OCI-LY1 (cell line): ENCODE measurements at regions not wholly inside any gene's neighbourhood (a gene's known extent, or its start where the extent isn't known, plus 50 kb on each side); places are given as distances from the start of the nearest gene placed in this dataset.
"Not testable (repeated sequence)": the region's sequence is repeated elsewhere in the genome, so short reads cannot be mapped to it uniquely, and the experiment has no call there.

Experiments
- H2AFZ ChIP-seq: fragments of 200-600 bp; sonication (generic), shearing (Covaris generic); 2 replicates; pipeline ENCODE4 v1.6.0; 2014; ENCODE audit warnings: antibody characterized with exemption, mild to moderate bottlenecking, low read length
- H3F3A ChIP-seq: fragments of 200-600 bp; sonication (generic), shearing (Covaris generic); 2 replicates; pipeline ENCODE4 v1.6.0; 2014; ENCODE audit warnings: mild to moderate bottlenecking, antibody characterized with exemption, low read length, moderate library complexity; ENCODE audit not compliant: insufficient read depth
- H3K27ac ChIP-seq: fragments of 200-600 bp; sonication (generic); 2 replicates; pipeline ENCODE4 v1.5.1; 2014; ENCODE audit warnings: low read length, mixed run types, mild to moderate bottlenecking, low read depth; ENCODE audit not compliant: poor library complexity, severe bottlenecking
- H3K27me3 ChIP-seq: fragments of 200-600 bp; sonication (generic); 2 replicates; pipeline ENCODE4 v1.6.0; 2014; ENCODE audit warnings: antibody characterized with exemption, mild to moderate bottlenecking, low read length, moderate library complexity; ENCODE audit not compliant: insufficient read depth
- H3K36me3 ChIP-seq: fragments of 200-600 bp; sonication (generic); 2 replicates; pipeline ENCODE4 v1.6.1; 2014; ENCODE audit warnings: mild to moderate bottlenecking, antibody characterized with exemption, low read length, moderate library complexity, mixed read lengths; ENCODE audit not compliant: insufficient read depth
- H3K4me1 ChIP-seq: fragments of 200-600 bp; sonication (generic); 2 replicates; pipeline ENCODE4 v1.5.1; 2014; ENCODE audit warnings: mild to moderate bottlenecking, low read length, moderate library complexity; ENCODE audit not compliant: insufficient read depth, severe bottlenecking
- H3K4me2 ChIP-seq: fragments of 200-600 bp; sonication (generic), shearing (Covaris generic); 2 replicates; pipeline ENCODE4 v1.6.1; 2014; ENCODE audit warnings: low read length
- H3K4me3 ChIP-seq: fragments of 200-600 bp; sonication (generic); 2 replicates; pipeline ENCODE4 v1.5.1; 2014; ENCODE audit warnings: low read length, low read depth, mild to moderate bottlenecking, mixed read lengths; ENCODE audit not compliant: poor library complexity, severe bottlenecking
- H3K79me2 ChIP-seq: fragments of 200-600 bp; shearing (Covaris generic); 2 replicates; pipeline ENCODE4 v1.6.1; 2016; ENCODE audit warnings: mixed run types, low read length, mixed read lengths; ENCODE audit not compliant: insufficient read depth
- H3K9ac ChIP-seq: fragments of 200-600 bp; sonication (generic), shearing (Covaris generic); 2 replicates; pipeline ENCODE4 v1.6.1; 2014; ENCODE audit warnings: mild to moderate bottlenecking, low read length, mixed read lengths
- H3K9me2 ChIP-seq: fragments of 200-600 bp; sonication (generic), shearing (Covaris generic); 2 replicates; pipeline ENCODE4 v1.6.1; 2014; ENCODE audit warnings: low read depth, mild to moderate bottlenecking, low read length, mixed read lengths
- H3K9me3 ChIP-seq: fragments of 200-600 bp; shearing (Covaris generic); 2 replicates; pipeline ENCODE4 v1.6.1; 2014; ENCODE audit warnings: low read length, mixed read lengths
- H4K20me1 ChIP-seq: fragments of 200-600 bp; sonication (generic), shearing (Covaris generic); 2 replicates; pipeline ENCODE4 v1.6.0; 2016; ENCODE audit warnings: mild to moderate bottlenecking, low read length; ENCODE audit not compliant: insufficient read depth

GRCh38 chrX:115840729-115841409 is 279.9 kb downstream of the PLS3 start:
- H3K9me3 ChIP-seq, H3K9ac ChIP-seq, H3K4me1 ChIP-seq, H3K9me2 ChIP-seq, H3K79me2 ChIP-seq, H2AFZ ChIP-seq, H3F3A ChIP-seq, H3K27me3 ChIP-seq, H3K4me2 ChIP-seq, H3K36me3 ChIP-seq, H3K4me3 ChIP-seq, H3K27ac ChIP-seq, H4K20me1 ChIP-seq: not testable (repeated sequence)

- H4K20me1 ChIP-seq, H3K4me1 ChIP-seq, H3K9ac ChIP-seq, H3K36me3 ChIP-seq, H3K4me3 ChIP-seq, H2AFZ ChIP-seq, H3K27ac ChIP-seq, H3K27me3 ChIP-seq, H3K79me2 ChIP-seq, H3K4me2 ChIP-seq, H3K9me3 ChIP-seq, H3F3A ChIP-seq, H3K9me2 ChIP-seq: not testable (repeated sequence)
Observed at GRCh38 chrX:115850986-115851385, 290.0 kb downstream of the PLS3 start.

GRCh38 chrX:115853260-115853659 is 292.3 kb downstream of the PLS3 start:
- H3K9ac ChIP-seq, H3K36me3 ChIP-seq, H3K27ac ChIP-seq, H3K4me3 ChIP-seq, H3K27me3 ChIP-seq, H3K9me3 ChIP-seq, H3F3A ChIP-seq, H3K9me2 ChIP-seq, H3K4me1 ChIP-seq, H2AFZ ChIP-seq, H3K4me2 ChIP-seq, H3K79me2 ChIP-seq, H4K20me1 ChIP-seq: not testable (repeated sequence)

GRCh38 chrX:115881170-115881569 is 289.4 kb upstream of the AGTR2 start:
- not testable (repeated sequence) for H3K4me1 ChIP-seq, H3K79me2 ChIP-seq, H3K9ac ChIP-seq, H3F3A ChIP-seq, H4K20me1 ChIP-seq, H3K27ac ChIP-seq, H2AFZ ChIP-seq, H3K4me2 ChIP-seq, H3K27me3 ChIP-seq, H3K36me3 ChIP-seq, H3K9me2 ChIP-seq, H3K4me3 ChIP-seq, H3K9me3 ChIP-seq

GRCh38 chrX:115884121-115884520 is 286.4 kb upstream of the AGTR2 start:
- not testable (repeated sequence) for H4K20me1 ChIP-seq, H3K9ac ChIP-seq, H3F3A ChIP-seq, H3K9me3 ChIP-seq, H3K4me2 ChIP-seq, H3K36me3 ChIP-seq, H3K9me2 ChIP-seq, H3K4me3 ChIP-seq, H3K4me1 ChIP-seq, H3K79me2 ChIP-seq, H3K27me3 ChIP-seq, H3K27ac ChIP-seq, H2AFZ ChIP-seq

- H3K27ac ChIP-seq, H3K4me3 ChIP-seq, H3F3A ChIP-seq, H3K79me2 ChIP-seq, H2AFZ ChIP-seq, H3K9me3 ChIP-seq, H3K27me3 ChIP-seq, H3K9me2 ChIP-seq, H3K4me1 ChIP-seq, H3K4me2 ChIP-seq, H4K20me1 ChIP-seq, H3K9ac ChIP-seq, H3K36me3 ChIP-seq: not testable (repeated sequence)
Observed at GRCh38 chrX:115888041-115888440, 282.5 kb upstream of the AGTR2 start.

GRCh38 chrX:115888519-115888918 is 282.0 kb upstream of the AGTR2 start:
- H3K27ac ChIP-seq, H3K4me3 ChIP-seq, H3K36me3 ChIP-seq, H2AFZ ChIP-seq, H3K9ac ChIP-seq, H3K79me2 ChIP-seq, H3K27me3 ChIP-seq, H3K4me2 ChIP-seq, H4K20me1 ChIP-seq, H3K9me3 ChIP-seq, H3K9me2 ChIP-seq, H3F3A ChIP-seq: not testable (repeated sequence)
- H3K4me1 ChIP-seq, result peaks cover 12% of the 10 kb centered on the region
